Glutamatergic neuron (in vitro differentiated cells): ENCODE measurements at regions not wholly inside any gene's neighbourhood (a gene's known extent, or its start where the extent isn't known, plus 50 kb on each side); places are given as distances from the start of the nearest gene placed in this dataset.
"Not testable (repeated sequence)": the region's sequence is repeated elsewhere in the genome, so short reads cannot be mapped to it uniquely, and the experiment has no call there.

Source experiments
- DNase-seq: peaks from one replicate; pipeline ENCODE4 v3.0.0; 2022
- H3K27ac Mint-ChIP-seq: one replicate; pipeline ENCODE4 v1.8.0; 2020; ENCODE audit warnings: mild to moderate bottlenecking, mixed read lengths, inconsistent platforms; ENCODE audit not compliant: unreplicated experiment
- H3K27me3 Mint-ChIP-seq: one replicate; pipeline ENCODE4 v1.8.0; 2020; ENCODE audit warnings: mild to moderate bottlenecking, moderate library complexity, mixed read lengths, inconsistent platforms; ENCODE audit not compliant: unreplicated experiment
- H3K36me3 Mint-ChIP-seq: one replicate; pipeline ENCODE4 v1.8.0; 2020; ENCODE audit warnings: mild to moderate bottlenecking, mixed read lengths, inconsistent platforms; ENCODE audit not compliant: unreplicated experiment
- H3K4me1 Mint-ChIP-seq: one replicate; pipeline ENCODE4 v1.8.0; 2020; ENCODE audit warnings: mild to moderate bottlenecking, low read depth, mixed read lengths, inconsistent platforms; ENCODE audit not compliant: unreplicated experiment
- H3K4me3 Mint-ChIP-seq: one replicate; pipeline ENCODE4 v1.8.0; 2020; ENCODE audit warnings: mild to moderate bottlenecking, mixed read lengths, inconsistent platforms; ENCODE audit not compliant: unreplicated experiment
- H3K9me3 Mint-ChIP-seq: one replicate; pipeline ENCODE4 v1.8.0; 2020; ENCODE audit warnings: mild to moderate bottlenecking, moderate library complexity, mixed read lengths, inconsistent platforms; ENCODE audit not compliant: unreplicated experiment
- TF ChIP-seq, protein P1 (sequence below): fragments of 200-600 bp; sonication (generic); IDR thresholded peaks from one replicate; pipeline ENCODE4 v1.5.0; 2021; ENCODE audit not compliant: partially characterized antibody, unreplicated experiment

DNA sequence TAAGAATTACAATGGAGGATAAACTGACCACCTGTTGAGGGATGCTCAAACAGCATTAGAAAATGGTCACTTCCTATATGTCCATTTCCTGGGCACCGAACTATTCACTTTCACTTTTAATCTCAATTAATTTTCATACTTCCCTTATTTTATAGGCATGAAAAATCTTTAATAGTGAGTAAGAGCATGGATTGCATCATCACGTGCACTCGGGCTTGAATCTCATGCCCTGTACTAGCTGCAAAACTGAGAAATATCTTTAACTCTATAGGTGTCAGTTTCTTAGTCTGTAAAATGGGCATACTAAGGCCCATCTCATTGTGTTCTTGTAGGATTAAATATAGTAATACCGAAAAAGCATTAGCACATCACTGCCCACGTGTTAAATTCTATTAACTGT lies 183.9 kb upstream of the FIGN start:
- no peak for DNase-seq
- H3K36me3 Mint-ChIP-seq = no peaks in the 10 kb centered on the region
- no peaks in the 10 kb centered on the region for H3K9me3 Mint-ChIP-seq
- no peak overlapping the region for H3K4me3 Mint-ChIP-seq
- H3K27me3 Mint-ChIP-seq = no peaks in the 10 kb centered on the region
- no peaks in the 10 kb centered on the region for H3K4me1 Mint-ChIP-seq
- TF ChIP-seq, protein P1, sequence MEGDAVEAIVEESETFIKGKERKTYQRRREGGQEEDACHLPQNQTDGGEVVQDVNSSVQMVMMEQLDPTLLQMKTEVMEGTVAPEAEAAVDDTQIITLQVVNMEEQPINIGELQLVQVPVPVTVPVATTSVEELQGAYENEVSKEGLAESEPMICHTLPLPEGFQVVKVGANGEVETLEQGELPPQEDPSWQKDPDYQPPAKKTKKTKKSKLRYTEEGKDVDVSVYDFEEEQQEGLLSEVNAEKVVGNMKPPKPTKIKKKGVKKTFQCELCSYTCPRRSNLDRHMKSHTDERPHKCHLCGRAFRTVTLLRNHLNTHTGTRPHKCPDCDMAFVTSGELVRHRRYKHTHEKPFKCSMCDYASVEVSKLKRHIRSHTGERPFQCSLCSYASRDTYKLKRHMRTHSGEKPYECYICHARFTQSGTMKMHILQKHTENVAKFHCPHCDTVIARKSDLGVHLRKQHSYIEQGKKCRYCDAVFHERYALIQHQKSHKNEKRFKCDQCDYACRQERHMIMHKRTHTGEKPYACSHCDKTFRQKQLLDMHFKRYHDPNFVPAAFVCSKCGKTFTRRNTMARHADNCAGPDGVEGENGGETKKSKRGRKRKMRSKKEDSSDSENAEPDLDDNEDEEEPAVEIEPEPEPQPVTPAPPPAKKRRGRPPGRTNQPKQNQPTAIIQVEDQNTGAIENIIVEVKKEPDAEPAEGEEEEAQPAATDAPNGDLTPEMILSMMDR = no peak
- no peak overlapping the region for H3K27ac Mint-ChIP-seq

GRCh38 chr2:163914486-163914885 lies 178.7 kb upstream of the FIGN start:
- H3K9me3 Mint-ChIP-seq, H3K4me3 Mint-ChIP-seq, H3K27me3 Mint-ChIP-seq, H3K27ac Mint-ChIP-seq, DNase-seq, H3K4me1 Mint-ChIP-seq, H3K36me3 Mint-ChIP-seq: not testable (repeated sequence)

- not testable (repeated sequence) for H3K4me1 Mint-ChIP-seq, H3K9me3 Mint-ChIP-seq, H3K27me3 Mint-ChIP-seq, DNase-seq, H3K4me3 Mint-ChIP-seq, H3K27ac Mint-ChIP-seq, H3K36me3 Mint-ChIP-seq
Measured at GRCh38 chr2:163913532-163913944, 177.7 kb upstream of the FIGN start.

- Mint-ChIP-seq H3K36me3 (peaks cover 4% of the 10 kb centered on the region), H3K9me3 (no peaks in the 10 kb centered on the region), H3K27me3 (no peaks in the 10 kb centered on the region), H3K4me1 (no peaks in the 10 kb centered on the region), H3K27ac (no peak overlapping the region), H3K4me3 (no peak overlapping the region)
- DNase-seq = no peak
- TF ChIP-seq, protein P1 = no peak
Measured at GRCh38 chr2:163909411-163910080, 173.7 kb upstream of the FIGN start.

- TF ChIP-seq, protein P1 = no peak
- no peak for DNase-seq
- H3K27ac Mint-ChIP-seq = no peak overlapping the region
- H3K9me3 Mint-ChIP-seq = no peaks in the 10 kb centered on the region
- no peaks in the 10 kb centered on the region for H3K4me1 Mint-ChIP-seq
- peaks cover under 1% of the 10 kb centered on the region for H3K36me3 Mint-ChIP-seq
- H3K27me3 Mint-ChIP-seq = no peaks in the 10 kb centered on the region
- H3K4me3 Mint-ChIP-seq = no peak overlapping the region
Measured at GRCh38 chr2:163906410-163906809, 170.6 kb upstream of the FIGN start.

GRCh38 chr2:163897799-163898198 lies 162.0 kb upstream of the FIGN start:
- DNase-seq = no peak
- TF ChIP-seq, protein P1 = no peak
- no peaks in the 10 kb centered on the region for H3K4me1 Mint-ChIP-seq
- H3K36me3 Mint-ChIP-seq = peaks cover 21% of the 10 kb centered on the region
- H3K27ac Mint-ChIP-seq = no peak overlapping the region
- H3K4me3 Mint-ChIP-seq = no peak overlapping the region
- peaks cover 3% of the 10 kb centered on the region for H3K27me3 Mint-ChIP-seq
- peaks cover 5% of the 10 kb centered on the region for H3K9me3 Mint-ChIP-seq

DNA sequence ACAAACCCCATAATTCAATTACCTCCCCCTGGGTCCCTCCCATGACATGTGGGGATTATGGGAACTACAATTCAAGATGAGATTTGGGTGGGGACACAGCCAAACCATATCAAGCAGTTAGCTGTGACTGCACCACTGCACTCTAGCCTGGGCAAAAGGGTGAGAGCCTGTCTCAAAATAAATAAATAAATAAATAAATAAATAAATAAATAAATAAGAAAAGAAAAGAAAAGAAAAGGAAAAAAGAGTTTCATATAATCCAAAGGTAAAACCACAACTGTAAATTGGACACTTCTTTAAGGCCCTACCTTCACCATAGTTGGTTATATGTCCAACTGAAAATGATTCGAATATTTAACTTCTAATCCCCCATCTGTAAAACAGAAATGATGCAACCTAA lies 157.6 kb upstream of the FIGN start:
- not testable (repeated sequence) for H3K9me3 Mint-ChIP-seq, DNase-seq, H3K27ac Mint-ChIP-seq, H3K4me3 Mint-ChIP-seq, H3K4me1 Mint-ChIP-seq, H3K27me3 Mint-ChIP-seq
- H3K36me3 Mint-ChIP-seq = peaks cover 16% of the 10 kb centered on the region
